HUDEP-2 (cell line): ENCODE measurements at regions not wholly inside any gene's neighbourhood (a gene's known extent, or its start where the extent isn't known, plus 50 kb on each side); places are given as distances from the start of the nearest gene placed in this dataset.
"Not testable (repeated sequence)": the region's sequence is repeated elsewhere in the genome, so short reads cannot be mapped to it uniquely, and the experiment has no call there.

Source experiments
- DNase-seq, 76 experiments: peaks; one replicate each; lab custom pipeline; 2025; ENCODE audit not compliant: unreplicated experiment in 76 of 76; lab: John Stamatoyannopoulos, UW

- no peak for DNase-seq
Observed at GRCh38 chr2:136715146-136715545, 50.2 kb upstream of the THSD7B start.

- no peak for DNase-seq
Observed at GRCh38 chr2:136714452-136714951, 50.8 kb upstream of the THSD7B start.

- DNase-seq: no peak
Observed at GRCh38 chr2:136713739-136714138, 51.6 kb upstream of the THSD7B start.

- DNase-seq: no peak
Observed at GRCh38 chr2:136705336-136705735, 60.0 kb upstream of the THSD7B start.

GRCh38 chr2:136703214-136703613, 62.1 kb upstream of the THSD7B start:
- DNase-seq: no peak

- no peak for DNase-seq
Observed at GRCh38 chr2:136696438-136696837, 68.9 kb upstream of the THSD7B start.

- DNase-seq: no peak
Observed at GRCh38 chr2:136693966-136694365, 71.4 kb upstream of the THSD7B start.

GRCh38 chr2:136680079-136680478, 85.3 kb upstream of the THSD7B start:
- not testable (repeated sequence) for DNase-seq

- DNase-seq: no peak
Observed at GRCh38 chr2:136665736-136666135, 99.6 kb upstream of the THSD7B start.

GRCh38 chr2:136664713-136665405, 100.5 kb upstream of the THSD7B start:
- no peak for DNase-seq

GRCh38 chr2:136658201-136658600, 107.1 kb upstream of the THSD7B start:
- no peak for DNase-seq

GRCh38 chr2:136653861-136654260, 111.5 kb upstream of the THSD7B start:
- DNase-seq: no peak

- DNase-seq: no peak
Observed at GRCh38 chr2:136651456-136652010, 113.8 kb upstream of the THSD7B start.

- no peak for DNase-seq
Observed at GRCh38 chr2:136647039-136647438, 118.3 kb upstream of the THSD7B start.

- DNase-seq: no peak
Observed at GRCh38 chr2:136645236-136645828, 120.0 kb upstream of the THSD7B start.

- no peak for DNase-seq
Observed at GRCh38 chr2:136639651-136640050, 125.7 kb upstream of the THSD7B start.

GRCh38 chr2:136638193-136638592, 127.2 kb upstream of the THSD7B start:
- DNase-seq: no peak

GRCh38 chr2:136637402-136637801, 127.9 kb upstream of the THSD7B start:
- no peak for DNase-seq

- no peak for DNase-seq
Observed at GRCh38 chr2:136628490-136628889, 136.9 kb upstream of the THSD7B start.

- DNase-seq: no peak
Observed at GRCh38 chr2:136613096-136613495, 152.2 kb upstream of the THSD7B start.

- no peak for DNase-seq
Observed at GRCh38 chr2:136612079-136612478, 153.3 kb upstream of the THSD7B start.

- no peak for DNase-seq
Observed at GRCh38 chr2:136611451-136611850, 153.9 kb upstream of the THSD7B start.
